DND-41 (cell line): ENCODE measurements at regions not wholly inside any gene's neighbourhood (a gene's known extent, or its start where the extent isn't known, plus 50 kb on each side); places are given as distances from the start of the nearest gene placed in this dataset.

ENCODE experiments used
- ATAC-seq: fragments of 200-7000 bp; cut with Tn5 transposase; 3 replicates; pipeline ENCODE4 v1.9.1; 2021; ENCODE audit warnings: low read depth; ENCODE audit not compliant: insufficient read depth
- DNase-seq: peaks from one replicate; pipeline ENCODE4 v3.0.0-alpha.2; 2020
- H2AFZ ChIP-seq: 2 replicates; pipeline ENCODE4 v1.6.0; 2012; ENCODE audit warnings: low read depth, low read length
- H3K27ac ChIP-seq: 2 replicates; pipeline ENCODE4 v1.5.1; 2012; ENCODE audit warnings: low read length, inconsistent platforms
- H3K27me3 ChIP-seq: fragments of 200-600 bp; sonication (generic); 2 replicates; pipeline ENCODE4 v1.6.0; 2012; ENCODE audit warnings: low read length, mild to moderate bottlenecking, inconsistent platforms; ENCODE audit not compliant: insufficient read depth, poor library complexity
- H3K36me3 ChIP-seq: 2 replicates; pipeline ENCODE4 v1.5.1; 2012; ENCODE audit warnings: low read length, inconsistent platforms; ENCODE audit not compliant: insufficient read depth
- H3K4me1 ChIP-seq: 2 replicates; pipeline ENCODE4 v1.5.1; 2012; ENCODE audit warnings: mild to moderate bottlenecking, low read length; ENCODE audit not compliant: insufficient read depth
- H3K4me2 ChIP-seq: 2 replicates; pipeline ENCODE4 v1.6.0; 2012; ENCODE audit warnings: mild to moderate bottlenecking, moderate library complexity, low read length, inconsistent platforms; ENCODE audit not compliant: insufficient read depth
- H3K4me3 ChIP-seq, 2 experiments: fragments of 200-600 bp in 1 of 2; shearing (Covaris generic) in 1 of 2; 2 replicates each; pipeline ENCODE4 v1.5.1; 2012 to 2016; ENCODE audit warnings: inconsistent platforms in 2 of 2, low read length in 2 of 2, mild to moderate bottlenecking in 2 of 2, low read depth in 1 of 2, moderate library complexity in 1 of 2
- H3K79me2 ChIP-seq: 2 replicates; pipeline ENCODE4 v1.6.0; 2012; ENCODE audit warnings: low read length, inconsistent platforms; ENCODE audit not compliant: insufficient read depth
- H3K9ac ChIP-seq: 2 replicates; pipeline ENCODE4 v1.6.0; 2012; ENCODE audit warnings: low read depth, mild to moderate bottlenecking, inconsistent platforms, low read length, moderate library complexity
- H3K9me3 ChIP-seq: 2 replicates; pipeline ENCODE4 v1.5.1; 2012; ENCODE audit warnings: low read length, moderate library complexity, mild to moderate bottlenecking, inconsistent platforms; ENCODE audit not compliant: insufficient read depth, severe bottlenecking
- H4K20me1 ChIP-seq: 2 replicates; pipeline ENCODE4 v1.6.0; 2012; ENCODE audit warnings: low read length; ENCODE audit not compliant: insufficient read depth
- EZH2 ChIP-seq: IDR thresholded peaks from 3 replicates; pipeline ENCODE4 v1.6.1; 2012; ENCODE audit warnings: borderline replicate concordance, low read depth, mild to moderate bottlenecking, moderate library complexity, low read length, inconsistent platforms; ENCODE audit not compliant: severe bottlenecking
- TF ChIP-seq, protein P1 (sequence below): IDR thresholded peaks from 2 replicates; pipeline ENCODE4 v1.5.1; 2012; ENCODE audit warnings: borderline replicate concordance, low read length, moderate library complexity, mild to moderate bottlenecking; ENCODE audit not compliant: poor library complexity, severe bottlenecking; ENCODE audit errors: extremely low read depth

DNA sequence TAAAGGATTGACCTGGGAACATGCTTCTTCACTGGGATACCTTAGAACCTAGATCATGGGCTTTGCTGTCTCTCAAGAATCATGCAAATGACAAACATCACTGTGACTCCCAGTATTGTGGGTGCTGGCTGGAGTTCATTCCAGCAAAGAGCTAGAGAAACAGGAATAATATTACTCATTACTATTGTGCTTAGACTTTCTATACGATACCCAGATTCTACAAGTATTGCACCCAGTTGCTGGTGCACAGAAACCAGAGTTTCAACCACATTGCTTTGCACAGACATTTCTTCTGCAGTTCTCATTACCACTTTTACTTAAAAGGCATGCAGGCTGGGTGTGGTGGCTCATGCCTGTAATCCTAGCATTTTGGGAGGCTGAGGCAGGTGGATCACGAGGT lies 220.4 kb upstream of the ZNF217 start:
- Histone ChIP-seq H3K4me2 (no peak overlapping the region), H3K4me1 (no peaks in the 10 kb centered on the region), H3K27ac (no peak overlapping the region), H2AFZ (no peak overlapping the region), H3K9me3 (no peaks in the 10 kb centered on the region), H4K20me1 (no peaks in the 10 kb centered on the region), H3K79me2 (no peaks in the 10 kb centered on the region), H3K4me3 (no peak overlapping the region), H3K36me3 (no peaks in the 10 kb centered on the region), H3K27me3 (no peaks in the 10 kb centered on the region), H3K9ac (no peak overlapping the region)
- TF ChIP-seq, protein P1, sequence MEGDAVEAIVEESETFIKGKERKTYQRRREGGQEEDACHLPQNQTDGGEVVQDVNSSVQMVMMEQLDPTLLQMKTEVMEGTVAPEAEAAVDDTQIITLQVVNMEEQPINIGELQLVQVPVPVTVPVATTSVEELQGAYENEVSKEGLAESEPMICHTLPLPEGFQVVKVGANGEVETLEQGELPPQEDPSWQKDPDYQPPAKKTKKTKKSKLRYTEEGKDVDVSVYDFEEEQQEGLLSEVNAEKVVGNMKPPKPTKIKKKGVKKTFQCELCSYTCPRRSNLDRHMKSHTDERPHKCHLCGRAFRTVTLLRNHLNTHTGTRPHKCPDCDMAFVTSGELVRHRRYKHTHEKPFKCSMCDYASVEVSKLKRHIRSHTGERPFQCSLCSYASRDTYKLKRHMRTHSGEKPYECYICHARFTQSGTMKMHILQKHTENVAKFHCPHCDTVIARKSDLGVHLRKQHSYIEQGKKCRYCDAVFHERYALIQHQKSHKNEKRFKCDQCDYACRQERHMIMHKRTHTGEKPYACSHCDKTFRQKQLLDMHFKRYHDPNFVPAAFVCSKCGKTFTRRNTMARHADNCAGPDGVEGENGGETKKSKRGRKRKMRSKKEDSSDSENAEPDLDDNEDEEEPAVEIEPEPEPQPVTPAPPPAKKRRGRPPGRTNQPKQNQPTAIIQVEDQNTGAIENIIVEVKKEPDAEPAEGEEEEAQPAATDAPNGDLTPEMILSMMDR: no peak
- no peak for TF ChIP-seq EZH2
- DNase-seq (no peak), ATAC-seq (no peak)

DNA sequence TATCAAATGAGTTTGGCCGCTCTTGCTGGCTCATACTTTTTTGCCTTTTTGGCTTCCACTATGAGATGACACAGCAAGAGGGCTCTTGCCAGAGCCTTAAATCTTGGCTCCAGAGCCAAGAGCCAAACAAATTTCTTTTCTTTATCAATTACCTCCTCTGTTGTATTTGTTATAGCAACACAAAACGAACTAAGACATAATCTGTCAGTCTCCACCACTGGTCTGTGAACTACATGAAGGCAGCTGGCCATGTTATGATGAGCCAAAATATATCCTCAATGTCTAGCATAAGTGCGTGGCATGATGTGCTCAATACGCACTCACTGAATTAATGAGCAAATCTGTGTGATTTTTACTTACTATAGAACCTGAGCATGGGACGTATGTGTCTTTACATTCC lies 220.0 kb upstream of the ZNF217 start:
- Histone ChIP-seq H3K79me2 (no peaks in the 10 kb centered on the region), H3K36me3 (no peaks in the 10 kb centered on the region), H3K4me2 (no peak overlapping the region), H3K4me1 (no peaks in the 10 kb centered on the region), H4K20me1 (no peaks in the 10 kb centered on the region), H3K9ac (no peak overlapping the region), H3K27ac (no peak overlapping the region), H3K9me3 (no peaks in the 10 kb centered on the region), H3K27me3 (no peaks in the 10 kb centered on the region), H2AFZ (no peak overlapping the region), H3K4me3 (no peak overlapping the region)
- ATAC-seq: no peak
- DNase-seq: no peak
- TF ChIP-seq, protein P1: no peak
- TF ChIP-seq EZH2: no peak

DNA sequence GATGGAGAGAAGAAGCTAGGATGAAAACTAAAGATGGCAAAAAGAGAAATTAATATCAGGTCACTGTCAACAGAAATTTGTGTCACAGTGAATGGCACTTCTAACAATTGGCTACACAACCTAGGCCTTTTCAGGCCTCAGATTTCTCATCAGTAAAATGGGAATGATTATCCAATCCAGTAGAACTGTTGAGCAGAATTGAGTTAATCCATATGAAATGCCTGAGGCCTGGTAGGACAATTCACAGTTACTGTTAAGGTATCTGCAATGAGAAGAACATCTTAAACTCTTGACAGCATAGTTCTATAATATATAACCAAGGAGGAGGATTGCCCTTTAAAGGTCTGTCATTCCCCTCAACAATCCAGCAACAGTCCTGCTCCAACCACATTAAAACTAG lies 217.9 kb upstream of the ZNF217 start:
- no peak for ATAC-seq
- Histone ChIP-seq H3K27me3 (no peaks in the 10 kb centered on the region), H3K9ac (no peak overlapping the region), H3K27ac (no peak overlapping the region), H2AFZ (no peak overlapping the region), H3K4me1 (no peaks in the 10 kb centered on the region), H3K4me3 (no peak overlapping the region), H3K4me2 (no peak overlapping the region), H3K9me3 (no peaks in the 10 kb centered on the region), H3K79me2 (no peaks in the 10 kb centered on the region), H4K20me1 (no peaks in the 10 kb centered on the region), H3K36me3 (no peaks in the 10 kb centered on the region)
- no peak for DNase-seq
- TF ChIP-seq, protein P1: no peak

DNA sequence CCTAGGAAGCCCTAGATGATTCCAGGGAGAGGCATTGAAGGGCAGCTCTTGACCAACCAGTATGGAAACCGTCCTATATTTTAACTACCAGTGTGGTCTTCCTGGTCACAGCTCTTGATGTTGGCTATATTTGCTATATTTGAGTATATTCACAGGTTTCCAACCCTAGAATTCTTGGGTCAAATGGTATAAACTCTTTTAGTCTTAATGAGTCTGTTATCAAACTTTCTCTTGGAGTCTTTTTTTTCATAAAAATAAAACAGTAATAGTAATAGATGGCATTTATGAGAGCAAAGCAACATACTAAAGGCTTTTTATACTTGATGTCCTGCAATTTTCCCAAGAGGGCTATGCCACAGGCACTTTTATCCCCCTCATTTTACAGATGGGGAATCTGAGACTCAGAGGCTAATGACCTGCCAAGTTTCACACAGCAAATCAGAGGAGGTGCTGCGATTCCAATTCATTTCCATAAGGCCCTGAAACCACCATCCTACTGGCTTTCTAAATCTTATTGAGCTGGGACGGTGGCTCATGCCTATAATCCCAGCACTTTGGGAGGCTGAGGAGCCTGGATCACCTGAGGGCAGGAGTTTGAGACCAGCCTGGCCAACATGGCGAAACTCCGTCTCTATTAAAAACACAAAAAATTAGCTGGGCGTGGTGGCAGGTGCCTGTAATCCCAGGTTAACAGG lies 217.2 kb upstream of the ZNF217 start:
- Histone ChIP-seq H4K20me1 (no peaks in the 10 kb centered on the region), H3K36me3 (no peaks in the 10 kb centered on the region), H3K9me3 (no peaks in the 10 kb centered on the region), H3K27ac (no peak overlapping the region), H3K4me1 (no peaks in the 10 kb centered on the region), H3K9ac (no peak overlapping the region), H3K4me3 (no peak overlapping the region), H2AFZ (no peak overlapping the region), H3K27me3 (no peaks in the 10 kb centered on the region), H3K4me2 (no peak overlapping the region), H3K79me2 (no peaks in the 10 kb centered on the region)
- ATAC-seq (no peak), DNase-seq (no peak)
- no peak for TF ChIP-seq EZH2
- TF ChIP-seq, protein P1: no peak
